Muscle of arm (tissue), 1 donor: ENCODE measurements at regions not wholly inside any gene's neighbourhood (a gene's known extent, or its start where the extent isn't known, plus 50 kb on each side); places are given as distances from the start of the nearest gene placed in this dataset.

ENCODE experiments used
- DNase-seq: peaks from one replicate; pipeline ENCODE4 v3.0.0-alpha.2; 2013

DNA sequence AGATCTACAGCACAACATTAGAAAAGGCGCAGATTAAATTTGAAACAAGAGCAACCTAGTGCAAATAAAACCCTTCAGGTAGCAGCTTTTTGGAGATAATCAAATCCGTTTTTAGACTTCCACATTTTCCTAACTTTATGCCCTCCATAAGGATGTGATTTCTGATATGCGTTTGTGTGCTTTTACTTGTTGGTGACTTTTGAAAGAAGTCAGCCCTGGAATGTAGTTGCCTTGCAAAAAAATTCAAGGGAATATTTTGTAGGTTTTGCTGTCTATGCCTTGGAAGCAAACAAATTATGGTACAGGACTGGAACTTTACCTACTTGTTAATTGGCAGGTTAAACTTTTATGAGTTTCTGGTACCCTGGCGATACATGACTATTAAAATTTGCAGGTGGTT lies 86.7 kb upstream of the HDAC9 start:
- no peak for DNase-seq

DNA sequence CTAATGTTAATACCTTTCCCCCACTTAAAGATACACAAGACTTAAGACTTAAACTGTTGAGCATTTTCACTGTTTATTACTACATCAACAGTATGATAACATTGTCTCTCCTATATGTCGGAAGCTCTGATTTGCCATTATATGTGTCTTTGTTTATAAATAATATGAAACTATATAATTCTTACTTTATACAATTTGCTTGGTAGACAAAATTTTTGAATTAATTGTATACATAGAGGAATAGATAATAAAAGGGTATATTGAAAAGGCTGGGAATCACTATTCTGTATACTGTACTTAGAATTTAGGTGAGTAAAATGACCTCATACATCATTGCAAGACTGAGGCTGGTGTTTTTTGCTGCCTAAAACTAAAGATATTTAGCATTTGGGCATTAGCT lies 82.1 kb upstream of the HDAC9 start:
- DNase-seq = no peak

DNA sequence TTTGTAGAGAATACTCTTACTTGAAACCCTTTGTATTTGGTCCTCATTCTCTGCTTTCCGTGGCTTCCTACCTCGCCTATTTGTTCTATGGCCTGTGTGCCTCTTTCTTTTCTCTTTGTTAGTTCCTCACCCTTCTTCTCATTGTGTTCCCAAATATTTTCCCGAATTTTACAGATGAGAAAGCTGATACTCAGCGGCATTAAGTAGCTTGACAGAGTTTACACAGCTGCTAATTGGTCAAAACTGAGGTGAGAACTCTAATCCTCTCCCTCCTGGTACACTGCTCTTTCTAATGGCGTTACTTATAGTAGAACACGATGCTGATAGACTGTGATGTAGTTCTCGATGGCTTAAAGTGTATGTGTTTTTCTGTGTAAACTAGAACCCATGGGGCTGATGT lies 80.7 kb upstream of the HDAC9 start:
- no peak for DNase-seq

DNA sequence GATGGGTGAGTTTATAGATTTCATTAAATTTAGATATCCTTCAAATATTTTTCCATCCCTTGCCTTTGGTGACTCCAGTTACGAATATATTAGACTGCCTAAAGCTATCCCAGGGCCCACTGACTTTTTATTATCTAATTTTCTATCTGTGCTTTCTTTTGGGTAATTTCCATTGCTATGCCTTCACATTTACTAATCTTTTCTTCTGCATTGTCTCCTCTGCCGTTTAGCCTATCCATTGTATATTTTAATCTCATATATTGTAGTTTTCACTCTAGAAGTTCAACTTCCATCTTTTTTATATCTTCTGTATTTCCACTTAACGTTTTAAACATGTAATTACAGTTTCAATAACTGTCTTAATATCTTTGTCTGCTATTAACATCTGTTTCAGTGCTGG lies 78.6 kb upstream of the HDAC9 start:
- DNase-seq = no peak

DNA sequence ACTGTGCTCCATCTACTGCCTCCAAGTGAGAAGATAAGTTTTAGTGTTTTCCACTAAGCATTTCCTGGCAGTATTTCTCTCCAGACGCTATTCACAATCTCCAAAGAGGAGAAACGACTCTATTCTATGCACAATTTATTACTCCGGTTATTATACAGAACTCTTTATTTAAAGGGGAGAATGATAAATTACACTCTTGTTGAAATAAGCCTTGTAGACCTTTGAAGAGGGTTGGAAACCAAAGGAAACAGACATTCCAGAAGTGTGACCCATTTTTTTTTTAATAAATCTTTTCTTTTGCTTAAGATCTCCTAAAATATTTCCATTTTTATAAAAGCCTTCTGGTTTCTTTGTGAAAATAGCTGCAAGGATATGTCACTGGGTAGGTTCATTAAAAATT lies 76.1 kb upstream of the HDAC9 start:
- no peak for DNase-seq

DNA sequence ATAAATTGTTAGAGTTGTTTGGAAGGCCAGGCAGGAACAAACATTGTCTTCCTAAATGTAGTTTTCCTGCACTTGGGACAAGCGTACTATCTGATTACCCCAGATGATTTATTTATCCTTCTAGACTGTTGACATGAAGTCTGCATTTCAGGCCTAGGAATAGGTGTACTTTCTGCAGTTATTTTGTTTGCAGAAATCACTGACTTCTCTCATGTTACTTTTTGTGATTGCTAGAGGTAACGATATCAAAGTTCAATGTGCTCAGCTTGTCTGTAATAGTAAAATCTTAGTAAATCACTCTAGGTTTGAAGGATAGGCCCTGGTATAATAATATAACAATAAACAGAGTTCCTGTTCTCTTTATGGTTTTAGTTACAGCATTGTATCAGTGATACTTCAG lies 75.4 kb upstream of the HDAC9 start:
- DNase-seq = no peak

DNA sequence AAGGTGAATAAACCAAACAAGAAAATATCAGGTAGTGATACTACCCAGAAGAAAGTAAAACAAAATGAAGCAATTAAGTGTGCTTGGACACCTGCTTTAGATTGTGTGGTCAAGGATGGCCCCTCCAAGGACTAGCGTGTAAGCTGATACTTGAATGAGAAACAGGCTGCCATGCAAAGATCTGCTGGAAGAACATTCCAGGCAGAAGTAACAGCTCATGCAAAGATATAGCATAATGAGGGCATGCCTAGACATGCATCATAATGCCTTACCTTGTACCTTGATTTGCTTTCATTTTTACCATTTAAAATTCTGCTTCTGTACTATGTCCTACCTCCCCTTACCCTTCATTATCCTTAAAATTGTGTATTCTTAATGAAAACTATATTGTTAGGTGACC lies 74.8 kb upstream of the HDAC9 start:
- DNase-seq = no peak

DNA sequence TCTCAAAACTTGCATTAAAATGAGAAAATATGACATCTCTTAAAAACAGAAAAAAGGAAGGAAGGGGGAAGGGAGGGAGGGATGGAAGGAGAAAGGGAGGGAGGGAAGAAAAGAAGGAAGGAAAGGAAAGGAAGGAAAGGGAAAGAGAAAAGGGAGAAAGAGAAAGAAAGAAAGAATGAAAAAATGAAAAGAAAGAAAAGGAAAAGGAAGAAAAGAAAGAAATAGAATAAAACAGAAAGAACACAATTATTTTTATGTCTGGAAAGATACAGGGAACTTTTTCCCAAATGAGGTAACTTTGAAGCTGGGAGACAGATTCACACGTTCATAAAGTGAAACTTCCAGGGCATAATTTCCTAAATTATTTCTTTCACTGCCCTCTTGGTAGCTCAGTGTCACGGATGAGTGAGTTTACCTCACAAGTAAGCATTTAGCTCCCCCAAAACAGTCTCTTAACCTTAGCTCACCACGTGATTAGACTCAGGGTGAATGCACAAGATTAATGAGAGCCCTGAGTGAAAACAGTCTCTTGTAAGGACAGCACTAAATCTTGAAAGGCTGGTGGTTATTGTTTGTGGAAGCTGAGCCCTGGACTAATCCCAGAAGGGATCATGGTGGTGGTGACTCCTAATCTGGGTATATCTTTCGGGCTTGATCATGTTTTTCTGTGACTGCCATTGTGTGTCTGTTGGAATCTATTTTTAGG lies 74.1 kb upstream of the HDAC9 start:
- no peak for DNase-seq

DNA sequence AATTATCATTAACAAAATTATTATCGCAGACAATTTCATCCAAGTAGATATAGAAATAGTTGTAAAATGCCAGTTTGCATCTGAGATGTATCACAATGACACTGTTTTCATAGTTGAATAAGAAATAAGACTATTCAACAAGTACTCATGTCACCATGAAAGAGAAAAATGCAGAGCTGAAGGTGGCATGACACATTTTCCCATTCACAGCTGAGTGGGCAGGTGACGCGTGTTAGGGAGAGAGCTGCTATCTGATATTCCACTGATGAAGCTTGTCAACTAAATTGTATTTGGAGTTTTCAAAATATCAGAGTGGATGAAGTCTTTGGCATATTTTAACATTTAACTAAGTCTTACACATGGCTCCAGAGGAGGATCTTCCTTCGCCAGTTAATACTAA lies 70.3 kb upstream of the HDAC9 start:
- DNase-seq = no peak

DNA sequence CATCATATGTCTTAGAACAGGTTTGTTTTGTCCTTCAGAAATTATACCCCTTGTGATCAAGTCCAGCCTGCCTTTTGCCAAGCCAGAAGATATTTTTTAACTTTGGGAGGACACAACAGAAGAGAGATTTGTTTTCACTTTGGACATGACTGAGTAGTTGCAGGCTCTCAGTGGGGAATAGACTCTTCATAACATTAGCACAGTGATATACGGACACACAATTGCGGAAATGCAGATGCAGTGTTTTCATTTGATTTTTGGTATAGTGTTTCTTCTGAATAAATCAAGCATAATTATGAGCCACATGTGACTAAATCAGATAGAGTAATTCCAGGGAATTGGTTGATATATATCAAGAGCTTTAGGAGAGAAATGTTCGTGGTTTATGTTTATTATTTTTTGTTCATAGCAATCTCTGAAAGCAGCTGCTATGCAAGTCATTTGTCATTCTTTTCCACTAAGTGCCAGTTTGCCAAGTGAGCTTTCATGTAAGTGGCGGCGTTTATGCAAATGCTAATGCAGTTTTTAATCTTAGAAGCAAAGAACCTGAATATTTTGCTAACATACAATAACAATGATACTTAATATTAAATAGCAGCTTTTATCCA lies 69.6 kb upstream of the HDAC9 start:
- no peak for DNase-seq

DNA sequence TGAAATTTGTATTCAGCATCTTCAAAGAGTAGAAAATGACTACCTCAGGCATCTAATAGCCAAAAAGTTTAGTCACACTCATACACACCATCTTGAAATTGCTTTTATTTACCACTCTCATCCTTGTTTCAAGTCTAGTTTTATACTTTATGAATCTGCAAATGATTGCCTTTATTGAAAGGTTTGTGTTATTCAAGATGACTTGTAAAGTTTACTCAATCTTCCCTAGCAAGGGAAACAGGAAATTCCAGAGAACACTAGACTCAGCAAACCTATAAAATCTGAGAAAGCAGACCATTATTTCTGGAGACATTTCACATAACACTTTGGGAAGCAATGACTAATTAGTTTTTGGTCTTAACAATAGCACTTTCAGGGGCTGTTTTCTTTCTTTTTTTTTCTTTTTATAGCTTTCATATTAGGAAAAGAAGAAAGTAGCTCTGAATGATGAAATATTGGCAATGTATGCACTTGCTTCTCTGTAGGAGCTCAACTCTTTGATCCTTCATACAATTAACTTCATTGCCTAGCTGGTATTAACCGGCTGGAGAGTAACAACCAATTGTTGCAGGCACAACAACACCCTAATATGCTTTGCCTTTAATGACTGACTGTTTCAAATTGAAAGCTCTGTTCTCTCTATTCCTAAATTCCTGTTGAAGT lies 68.9 kb upstream of the HDAC9 start:
- DNase-seq = no peak

DNA sequence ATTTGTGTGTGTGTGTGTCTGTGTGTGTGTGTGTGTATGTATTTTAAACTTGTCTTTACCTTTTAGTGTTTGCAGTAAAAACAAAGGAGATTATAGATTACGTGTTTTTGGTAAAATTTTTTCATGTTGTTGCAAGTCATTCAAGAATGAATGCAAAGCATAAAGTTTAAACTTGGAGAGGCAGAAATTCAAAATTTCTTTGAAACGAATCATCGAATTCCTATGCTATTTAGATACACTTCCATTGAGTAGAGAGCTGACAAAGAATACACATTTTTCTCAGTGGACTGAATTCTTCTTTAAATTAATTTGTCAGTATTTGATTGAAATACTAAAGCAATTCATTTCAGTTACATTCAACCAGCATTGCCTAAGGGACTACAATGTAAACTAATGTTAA lies 66.0 kb upstream of the HDAC9 start:
- DNase-seq = no peak

DNA sequence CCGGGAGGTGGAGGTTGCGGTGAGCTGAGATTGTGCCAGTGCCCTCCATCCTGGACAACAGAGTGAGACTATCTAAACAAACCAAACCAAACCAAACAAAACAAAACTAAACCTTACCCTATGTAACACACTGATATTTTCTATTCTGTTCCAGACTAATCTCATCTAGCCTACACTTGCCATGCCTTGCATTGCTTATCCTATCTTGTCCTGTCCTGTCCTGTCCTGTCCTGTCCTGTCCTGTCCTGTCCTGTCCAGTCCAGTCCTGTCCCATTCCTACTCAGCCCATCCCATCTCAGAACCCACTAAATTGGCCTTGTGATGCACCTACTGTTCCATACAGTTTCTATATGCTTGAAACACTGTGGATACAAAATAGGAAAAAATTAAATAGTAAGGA lies 64.7 kb upstream of the HDAC9 start:
- no peak for DNase-seq

DNA sequence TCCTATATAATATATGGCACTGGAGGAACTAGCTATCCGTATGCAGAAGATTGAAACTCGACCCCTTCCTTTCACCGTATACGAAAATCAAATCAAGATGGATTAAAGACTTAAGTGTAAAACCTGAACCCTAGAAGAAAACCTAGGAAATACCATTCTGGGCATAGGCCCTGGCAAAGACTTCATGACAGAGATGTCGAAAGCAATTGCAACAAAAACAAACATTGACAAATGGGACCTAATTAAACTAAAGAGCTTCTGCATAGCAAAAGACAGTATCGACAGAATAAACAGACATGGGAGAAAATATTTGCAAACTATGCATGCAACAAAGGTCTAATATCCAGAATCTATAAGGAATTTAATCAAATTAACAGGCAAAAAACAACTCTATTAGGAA lies 61.4 kb upstream of the HDAC9 start:
- DNase-seq = no peak

DNA sequence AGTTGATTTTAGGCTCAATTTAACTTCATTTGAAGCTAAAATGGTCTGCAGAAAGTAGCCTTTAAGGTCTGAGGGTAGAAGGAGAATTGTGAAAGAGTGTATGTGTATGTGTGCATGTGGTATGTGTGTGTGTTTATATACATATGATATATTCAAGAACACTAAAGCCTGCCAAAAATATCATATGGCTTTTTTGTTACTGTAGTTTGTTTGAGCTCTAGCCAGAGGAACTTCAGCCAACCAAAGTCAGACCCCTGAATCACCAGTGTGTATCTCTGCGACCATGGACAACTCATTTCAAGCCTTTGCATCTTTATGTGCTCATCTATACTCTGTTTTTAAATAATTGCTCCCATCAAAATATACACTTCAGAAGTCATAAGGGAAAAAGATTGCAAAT lies 58.4 kb upstream of the HDAC9 start:
- no peak for DNase-seq

DNA sequence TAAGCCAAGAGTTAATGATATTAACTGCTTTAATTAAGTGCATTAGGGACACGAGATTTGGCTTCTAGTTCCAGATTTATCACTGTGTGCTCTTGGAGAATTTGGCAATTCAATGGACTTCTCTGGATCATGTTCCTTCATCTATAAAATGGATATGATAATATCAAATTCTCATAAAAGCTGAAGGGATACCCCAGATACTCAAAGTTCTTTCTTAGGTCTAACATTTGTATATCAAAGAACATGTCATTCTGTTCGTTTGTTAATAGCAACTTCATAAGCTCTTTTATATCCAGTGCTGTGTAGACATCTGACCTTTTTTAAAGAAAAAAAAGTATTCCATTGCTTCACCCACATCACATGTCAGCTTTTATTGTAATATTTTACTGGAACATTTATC lies 54.6 kb upstream of the HDAC9 start:
- DNase-seq = no peak

DNA sequence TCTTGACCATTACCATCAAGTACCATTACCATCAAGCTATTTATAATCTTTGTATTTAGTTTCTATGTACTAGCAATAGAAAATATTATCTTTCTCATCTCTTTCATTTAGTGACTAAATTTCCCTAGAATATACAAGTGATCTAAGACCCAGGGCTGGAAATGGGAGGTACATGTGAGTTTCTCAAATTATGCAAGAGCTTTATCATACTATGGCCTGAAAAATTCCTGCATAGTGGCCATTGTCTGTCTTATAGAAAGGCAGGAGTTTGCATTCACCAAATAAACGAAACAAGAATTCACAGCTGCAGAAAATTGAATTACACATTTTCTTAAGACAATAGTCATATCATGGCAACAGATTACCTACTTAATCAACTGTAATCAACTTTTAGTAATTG lies 50.7 kb upstream of the HDAC9 start:
- no peak for DNase-seq

DNA sequence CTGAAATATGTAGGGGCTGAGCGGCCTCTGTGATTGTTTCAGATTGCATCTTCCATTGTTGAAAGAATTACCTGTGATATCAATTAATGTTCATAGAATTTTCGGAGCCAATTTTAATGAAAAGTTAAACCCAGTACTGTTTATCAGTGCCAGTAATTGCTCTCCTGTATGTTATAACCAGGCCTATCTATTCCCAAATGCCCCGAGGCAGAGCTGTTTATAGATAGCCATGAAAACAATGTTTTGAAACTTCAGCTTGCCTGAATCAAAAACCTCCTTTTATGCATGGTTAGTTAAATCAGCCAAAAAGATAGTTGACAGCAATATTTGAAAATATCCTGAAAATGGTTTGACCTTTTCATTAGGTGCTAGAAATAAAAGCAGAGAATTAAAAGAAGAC lies 50.1 kb upstream of the HDAC9 start:
- no peak for DNase-seq
